Right lobe of liver (tissue), 6 donors: ENCODE measurements at regions not wholly inside any gene's neighbourhood (a gene's known extent, or its start where the extent isn't known, plus 50 kb on each side); places are given as distances from the start of the nearest gene placed in this dataset.
A peak's percentile ranks its signal among the peaks of the same experiment; 100 is the strongest.

Experiments used
- ATAC-seq, 4 donors: fragments of 200-7000 bp; cut with Tn5 transposase; one replicate each; pipeline ENCODE4 v1.9.1; 2020; ENCODE audit warnings: mild to moderate bottlenecking in 4 of 4, moderate library complexity in 4 of 4
- DNase-seq, 3 donors: peaks; one replicate each; pipeline ENCODE4 v3.0.0-alpha.2; 2020
- H3K27ac ChIP-seq, 3 donors: fragments of 200-600 bp; one replicate each; pipeline ENCODE4 v1.8.0; 2022
- H3K27me3 ChIP-seq, 2 donors: fragments of 200-600 bp; one replicate each; pipeline ENCODE4 v1.8.0; 2022
- H3K36me3 ChIP-seq, 4 donors: fragments of 200-600 bp; sonication (generic) in 1 of 4; one replicate each; pipeline versions ENCODE4 v1.5.1 to v1.8.0; 2017 to 2022; ENCODE audit warnings: control low read depth in 1 of 4
- H3K4me1 ChIP-seq, 4 donors: fragments of 200-600 bp; sonication (generic) in 1 of 4; one replicate each; pipeline versions ENCODE4 v1.5.1 to v1.8.0; 2017 to 2022; ENCODE audit warnings: control low read depth in 1 of 4
- H3K4me3 ChIP-seq, 3 donors: fragments of 200-600 bp; one replicate each; pipeline ENCODE4 v1.8.0; 2022
- H3K9me3 ChIP-seq, 4 donors: fragments of 200-600 bp; sonication (generic) in 1 of 4; one replicate each; pipeline versions ENCODE4 v1.5.1 to v1.8.0; 2017 to 2022; ENCODE audit warnings: control low read depth in 1 of 4
- CTCF ChIP-seq, 4 donors: fragments of 200-600 bp in 3 of 4; fragments of 450-650 bp in 1 of 4; IDR thresholded peaks; one replicate each; pipeline versions ENCODE4 v1.5.1 to v1.8.0; 2016 to 2022; ENCODE audit warnings: antibody characterized with exemption in 4 of 4, mild to moderate bottlenecking in 2 of 4
- POLR2A ChIP-seq: fragments of 450-650 bp; IDR thresholded peaks from one replicate; pipeline ENCODE4 v1.6.1; 2017; ENCODE audit warnings: antibody characterized with exemption, mild to moderate bottlenecking
- WGBS: methylation state at CpG from one replicate; pipeline ENCODE4 v1.1.6; 2018; ENCODE audit warnings: low coverage, low lambda C conversion rate; ENCODE audit not compliant: insufficient coverage; ENCODE audit errors: missing lambda C conversion rate; 5-methylcytosine and 5-hydroxymethylcytosine counted together
- intact Hi-C, 2 donors: fragments of 100-400 bp; cut with DNase I; formaldehyde crosslinking; loops; one replicate each; pipeline versions ENCODE4 v1.11.2 to v1.14.1; 2022
- donor health status: DM: no; HTN: yes; CAD: no.
- donor health status: DM: no; HTN: no; CAD: no.
- donor health status: DM: no; HTN: no; CAD: no.
- donor health status: DM: no; HTN: yes; CAD: no.
- donor health status: DM: no; HTN: yes; CAD: no.

GRCh38 chr9:91158946-91159345 is 202.8 kb downstream of the AUH start:
- intact Hi-C loops, result no loop called here
- no peak overlapping the region for H3K27ac ChIP-seq
- TF ChIP-seq POLR2A (no peak), CTCF (IDR thresholded peaks at IDR 0.05) (no peak)
- H3K36me3 ChIP-seq, result no peaks in the 10 kb centered on the region
- WGBS, result 78% methylated on average over 3 of the region's 3 CpGs
- no peaks in the 10 kb centered on the region for H3K9me3 ChIP-seq
- DNase-seq (no peak), ATAC-seq (no peak)
- H3K4me3 ChIP-seq, result no peak overlapping the region
- H3K4me1 ChIP-seq, result no peaks in the 10 kb centered on the region
- H3K27me3 ChIP-seq, result no peaks in the 10 kb centered on the region

GRCh38 chr9:91159664-91160121 is 202.0 kb downstream of the AUH start:
- 57% methylated on average over 12 of the region's 27 CpGs for WGBS
- DNase-seq (no peak), ATAC-seq (peak; percentile 47 to 65 (median 49))
- H3K4me1 ChIP-seq, result no peaks in the 10 kb centered on the region
- TF ChIP-seq POLR2A, result no peak
- TF ChIP-seq CTCF (IDR thresholded peaks at IDR 0.05), result no peak
- H3K9me3 ChIP-seq, result no peaks in the 10 kb centered on the region
- no peaks in the 10 kb centered on the region for H3K36me3 ChIP-seq
- H3K4me3 ChIP-seq, result no peak overlapping the region
- intact Hi-C loops, result no loop called here
- H3K27me3 ChIP-seq, result no peaks in the 10 kb centered on the region
- no peak overlapping the region for H3K27ac ChIP-seq

- no peak overlapping the region for H3K27ac ChIP-seq
- intact Hi-C loops, result no loop called here
- DNase-seq (no peak), ATAC-seq (no peak)
- no peaks in the 10 kb centered on the region for H3K4me1 ChIP-seq
- H3K27me3 ChIP-seq, result no peaks in the 10 kb centered on the region
- no peak overlapping the region for H3K4me3 ChIP-seq
- no peak for TF ChIP-seq CTCF (IDR thresholded peaks at IDR 0.05)
- no peak for TF ChIP-seq POLR2A
- 66% methylated on average over 10 of the region's 22 CpGs for WGBS
- no peaks in the 10 kb centered on the region for H3K36me3 ChIP-seq
- H3K9me3 ChIP-seq, result no peaks in the 10 kb centered on the region
Observed at GRCh38 chr9:91160181-91160580, 201.5 kb downstream of the AUH start.

- Histone ChIP-seq H3K4me3 (no peak overlapping the region), H3K27me3 (no peaks in the 10 kb centered on the region), H3K27ac (no peak overlapping the region), H3K36me3 (no peaks in the 10 kb centered on the region), H3K4me1 (no peaks in the 10 kb centered on the region), H3K9me3 (no peaks in the 10 kb centered on the region)
- DNase-seq (no peak), ATAC-seq (no peak)
- no peak for TF ChIP-seq POLR2A
- no peak for TF ChIP-seq CTCF (IDR thresholded peaks at IDR 0.05)
- intact Hi-C loops, result no loop called here
- 100% methylated on average over 4 of the region's 31 CpGs for WGBS
Observed at GRCh38 chr9:91160599-91161464, 200.9 kb downstream of the AUH start.
